ENCODE measurements at regions not wholly inside any gene's neighbourhood (a gene's known extent, or its start where the extent isn't known, plus 50 kb on each side); places are given as distances from the start of the nearest gene placed in this dataset.
"Not testable (repeated sequence)": the region's sequence is repeated elsewhere in the genome, so short reads cannot be mapped to it uniquely, and the experiment has no call there.

DNA sequence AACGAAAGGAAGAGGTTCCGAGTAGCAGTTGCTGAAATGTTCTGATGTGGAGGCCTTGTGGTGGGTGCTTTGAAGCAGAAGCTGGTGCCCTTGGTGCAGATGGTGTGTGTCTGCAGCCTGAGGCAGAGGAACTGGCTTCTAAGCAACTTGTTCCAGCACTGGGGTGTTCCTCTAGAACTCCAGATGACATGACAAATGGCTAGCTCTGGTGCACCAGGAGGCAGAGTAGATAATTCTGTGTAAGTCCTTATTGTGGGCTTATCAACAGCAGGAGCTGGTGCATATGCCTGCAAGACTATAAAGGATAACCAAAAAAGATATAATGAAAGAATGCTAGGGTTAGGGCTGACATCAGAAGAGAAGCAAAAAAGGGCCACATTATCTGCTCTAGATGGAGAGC is 76.5 kb downstream of the ARL5B start:
- no peak for DNase-seq

DNA sequence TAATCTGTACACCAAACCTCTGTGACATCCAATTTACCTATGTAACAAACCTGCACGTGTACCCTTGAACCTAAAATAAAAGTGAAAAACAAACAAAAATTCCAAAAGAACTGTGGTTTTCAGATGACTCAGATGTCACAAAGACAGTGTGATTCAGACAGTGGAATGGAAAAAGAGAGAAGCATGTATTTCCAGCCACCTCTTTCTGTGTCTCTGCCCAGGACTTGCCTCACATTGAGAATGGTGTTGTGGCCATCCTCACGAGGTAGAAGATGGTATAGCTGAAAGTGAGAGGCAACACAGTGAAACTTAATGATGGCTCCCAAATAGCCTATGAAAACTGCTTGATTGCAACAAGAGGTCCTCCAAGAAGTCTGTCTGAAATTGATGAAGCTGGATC is 78.0 kb downstream of the ARL5B start:
- no peak for DNase-seq

- DNase-seq, result no peak
These were observed 78.6 kb downstream of the ARL5B start for GRCh38 chr10:18737841-18738240.

- DNase-seq, result no peak
These were observed 79.6 kb downstream of the ARL5B start for GRCh38 chr10:18738835-18739234.

DNA sequence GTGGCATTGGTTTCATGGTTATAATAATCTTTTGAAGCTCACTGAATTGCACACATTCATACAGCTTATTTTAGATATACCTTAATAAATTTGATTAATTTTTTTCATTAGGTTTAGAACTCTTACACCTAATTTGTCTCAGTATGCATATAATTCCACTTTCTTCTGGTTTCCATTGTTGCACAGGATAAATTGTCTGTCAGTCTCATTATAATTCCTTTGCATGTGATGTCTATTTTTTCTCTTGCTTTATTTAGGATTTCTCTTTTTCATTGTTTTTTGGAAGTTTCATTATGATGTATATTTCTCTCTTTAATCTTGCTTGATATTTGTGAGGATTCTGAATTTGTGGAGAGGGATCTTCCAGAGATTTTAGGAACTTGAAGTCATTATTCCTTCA is 84.7 kb downstream of the ARL5B start:
- no peak for DNase-seq

GRCh38 chr10:18753312-18753895 is 94.2 kb downstream of the ARL5B start:
- no peak for DNase-seq

- DNase-seq, result no peak
These were observed 100.3 kb downstream of the ARL5B start for GRCh38 chr10:18759575-18759974.

GRCh38 chr10:18760836-18761235 is 101.6 kb downstream of the ARL5B start:
- no peak for DNase-seq

GRCh38 chr10:18767981-18768380 is 108.8 kb downstream of the ARL5B start:
- DNase-seq, result no peak

- no peak for DNase-seq
These were observed 113.9 kb downstream of the ARL5B start for GRCh38 chr10:18773180-18773579.

GRCh38 chr10:18777258-18777657 is 118.0 kb downstream of the ARL5B start:
- no peak for DNase-seq

DNA sequence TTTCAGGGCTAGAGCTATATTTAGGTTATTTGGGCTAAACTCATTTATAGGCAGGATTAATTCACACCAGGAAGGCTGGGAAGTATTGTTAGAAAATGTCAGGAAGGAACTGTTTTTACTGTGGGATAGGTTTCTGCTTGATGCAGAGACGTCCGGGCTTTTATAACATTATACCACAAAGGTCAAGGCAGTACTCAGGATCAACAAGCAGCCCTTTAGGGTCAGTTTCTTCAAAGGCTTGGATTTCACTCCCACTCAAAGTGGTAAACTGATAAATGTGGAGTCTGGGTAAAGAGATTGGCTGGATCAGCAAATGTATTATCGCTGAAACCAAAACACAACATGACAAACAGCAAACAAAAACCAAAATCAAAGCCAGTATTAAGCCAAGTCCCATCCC is 127.2 kb downstream of the ARL5B start:
- DNase-seq, result no peak

GRCh38 chr10:18793951-18794350 is 134.7 kb downstream of the ARL5B start:
- DNase-seq, result no peak

DNA sequence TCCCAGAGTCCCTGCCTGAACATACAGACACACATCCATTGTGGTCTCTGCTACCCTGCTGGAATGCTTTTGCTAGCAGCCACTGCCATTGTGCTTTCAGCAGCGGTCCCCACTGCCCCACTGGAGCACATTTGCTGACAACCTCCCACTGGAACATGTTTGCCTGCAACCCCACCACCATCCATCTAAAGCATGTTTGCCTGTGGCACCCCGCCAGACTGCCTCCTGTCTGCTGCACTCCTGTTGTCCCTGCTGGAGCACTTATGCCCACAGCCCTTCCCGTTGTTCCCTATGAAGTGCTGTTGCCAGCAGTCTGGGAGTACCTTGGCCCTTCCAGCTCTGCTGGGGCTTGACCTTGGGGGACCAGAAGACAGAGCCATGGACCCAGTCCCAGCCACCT is 136.3 kb downstream of the ARL5B start:
- no peak for DNase-seq

DNA sequence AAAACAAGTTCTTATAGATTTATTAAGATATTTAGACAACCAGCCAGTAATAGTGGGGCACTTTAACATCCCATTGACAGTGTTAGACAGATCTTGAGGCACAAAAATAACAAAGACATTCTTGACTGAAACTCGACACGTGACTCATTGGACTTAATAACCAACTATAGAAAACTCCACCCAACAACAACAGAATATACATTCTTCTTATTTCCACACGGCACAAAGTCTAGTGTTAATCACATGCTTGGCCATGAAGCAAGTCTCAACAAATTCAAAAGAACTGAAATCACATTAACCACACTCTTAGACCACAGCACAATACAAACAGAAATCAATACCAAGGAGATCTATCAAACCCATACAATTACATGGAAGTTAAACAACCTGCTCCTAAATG is 138.1 kb downstream of the ARL5B start:
- DNase-seq, result no peak

DNA sequence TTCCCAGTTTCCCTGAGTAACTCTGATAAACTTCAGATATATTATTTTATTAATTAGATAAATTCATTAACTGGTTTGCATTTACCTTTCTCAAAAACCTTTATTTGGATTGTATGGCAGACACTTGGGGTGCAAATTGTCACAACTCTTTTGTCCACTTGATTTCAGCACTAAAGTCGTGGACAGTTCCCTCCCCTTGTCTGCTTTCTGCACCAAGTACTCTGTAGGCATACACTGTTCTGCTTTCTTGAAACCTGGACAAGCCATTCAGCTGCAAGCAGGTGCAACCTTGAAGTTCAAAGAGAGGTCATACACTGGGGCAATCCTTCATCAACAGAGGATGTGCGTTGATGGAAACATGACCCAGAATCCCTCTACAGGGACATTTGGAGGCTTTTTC is 162.9 kb downstream of the ARL5B start:
- DNase-seq, result no peak

GRCh38 chr10:18829259-18829658 is 170.0 kb downstream of the ARL5B start:
- no peak for DNase-seq

GRCh38 chr10:18830277-18830676 is 171.0 kb downstream of the ARL5B start:
- no peak for DNase-seq

DNA sequence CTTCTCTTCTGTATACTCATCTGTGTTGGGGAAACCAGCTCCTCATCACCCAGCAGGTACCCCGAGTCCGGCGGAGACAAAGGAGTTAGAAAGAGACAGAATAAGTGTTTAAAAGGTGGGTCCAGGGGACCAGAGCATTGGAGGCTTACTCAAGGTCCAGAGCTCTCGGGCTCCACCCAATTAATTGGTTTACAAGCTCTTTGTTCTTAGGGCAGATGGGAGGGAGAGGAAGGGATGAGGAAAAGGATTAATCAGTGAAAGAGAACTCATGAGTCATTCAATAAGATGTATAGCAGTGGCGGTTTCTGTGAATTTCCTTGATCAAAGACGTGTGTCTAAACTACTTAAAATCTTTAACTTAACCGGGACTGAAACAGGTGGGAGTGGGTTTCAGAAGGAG is 192.0 kb upstream of the MALRD1 start:
- DNase-seq, result not testable (repeated sequence)

DNA sequence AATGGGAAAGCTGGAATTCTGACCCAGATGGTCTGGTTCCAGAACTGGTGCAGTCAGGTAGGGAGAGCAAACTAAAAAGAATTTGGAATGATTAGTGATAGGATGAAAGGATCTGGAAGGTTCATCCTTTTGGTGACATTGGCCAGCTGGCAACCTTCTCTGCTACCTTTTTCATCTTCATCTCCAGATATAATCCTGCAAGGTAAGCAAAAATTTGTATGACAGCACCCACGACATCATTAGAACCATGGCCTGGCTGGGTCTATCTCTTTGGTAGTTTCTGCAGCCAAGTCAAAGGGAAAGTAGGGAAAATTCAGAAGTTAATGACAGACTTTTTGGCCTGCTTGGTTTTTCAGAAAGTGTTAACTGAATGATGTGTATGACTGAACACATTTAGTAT is 188.9 kb upstream of the MALRD1 start:
- no peak for DNase-seq

- DNase-seq, result no peak
These were observed 188.4 kb upstream of the MALRD1 start for GRCh38 chr10:18860186-18860585.

- DNase-seq, result peak in 1 of 14 donors; percentile 7
These were observed 187.9 kb upstream of the MALRD1 start for GRCh38 chr10:18860631-18861240.

DNA sequence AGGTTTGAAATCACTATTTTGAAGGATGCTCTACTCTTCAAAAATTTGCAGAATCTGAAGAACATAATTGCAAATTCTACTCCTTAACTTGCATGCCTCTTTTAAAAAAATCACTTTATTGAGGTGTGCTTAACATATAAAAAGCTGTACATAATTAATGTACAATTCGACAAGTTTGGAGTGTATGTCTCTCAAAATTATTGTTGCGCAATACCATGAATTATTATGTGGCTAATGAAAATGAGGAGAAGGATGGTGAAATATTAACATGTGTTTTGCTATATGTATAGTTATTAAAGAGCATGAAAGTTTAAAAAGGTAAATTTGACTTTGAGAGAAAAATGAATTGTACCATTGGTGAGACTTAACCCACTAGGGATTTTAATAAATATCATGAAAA is 187.2 kb upstream of the MALRD1 start:
- DNase-seq, result no peak

DNA sequence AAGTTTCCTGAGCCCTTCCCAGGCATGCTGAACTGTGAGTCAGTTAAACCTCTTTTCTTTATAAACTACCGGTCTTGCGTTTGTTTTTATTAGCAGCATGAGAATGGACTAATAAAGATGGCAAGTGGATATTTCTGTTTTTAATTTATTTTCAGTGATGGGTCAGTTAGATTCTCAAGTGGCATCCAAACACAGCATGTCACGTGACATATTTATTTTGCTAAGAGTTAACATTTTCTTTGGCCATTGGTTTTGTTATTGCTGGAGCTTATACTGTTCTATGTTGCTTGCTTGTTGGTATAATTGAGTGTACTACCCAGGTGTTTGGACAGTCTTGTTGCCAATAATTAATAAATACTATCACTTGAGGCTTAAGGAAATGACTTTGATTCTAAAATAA is 181.7 kb upstream of the MALRD1 start:
- no peak for DNase-seq

- DNase-seq, result no peak
These were observed 179.7 kb upstream of the MALRD1 start for GRCh38 chr10:18868919-18869318.

Measured in C1 segment of cervical spinal cord (tissue), 14 donors.